KMS-11 (cell line): ENCODE measurements at regions not wholly inside any gene's neighbourhood (a gene's known extent, or its start where the extent isn't known, plus 50 kb on each side); places are given as distances from the start of the nearest gene placed in this dataset.

Experiments
- H2AFZ ChIP-seq: fragments of 200-600 bp; sonication (generic); 2 replicates; pipeline ENCODE4 v1.6.1; 2016; ENCODE audit warnings: antibody characterized with exemption, mixed run types, low read depth
- H3K27ac ChIP-seq: fragments of 200-600 bp; sonication (generic); 2 replicates; pipeline ENCODE4 v1.6.1; 2016; ENCODE audit warnings: mild to moderate bottlenecking, mixed run types
- H3K27me3 ChIP-seq: fragments of 200-600 bp; sonication (generic); 2 replicates; pipeline ENCODE4 v1.6.1; 2017; ENCODE audit warnings: mild to moderate bottlenecking, low read depth, mixed run types, moderate library complexity; ENCODE audit not compliant: insufficient read depth
- H3K36me3 ChIP-seq: fragments of 200-600 bp; sonication (generic); 2 replicates; pipeline ENCODE4 v1.6.1; 2017; ENCODE audit warnings: mild to moderate bottlenecking, mixed run types; ENCODE audit not compliant: insufficient read depth
- H3K4me1 ChIP-seq: fragments of 200-600 bp; sonication (generic); 2 replicates; pipeline ENCODE4 v1.6.1; 2016; ENCODE audit warnings: mild to moderate bottlenecking, low read depth, mixed run types; ENCODE audit not compliant: poor library complexity, severe bottlenecking
- H3K4me2 ChIP-seq: fragments of 200-600 bp; sonication (generic); 2 replicates; pipeline ENCODE4 v1.7.0; 2016; ENCODE audit warnings: mild to moderate bottlenecking, mixed run types
- H3K4me3 ChIP-seq: fragments of 200-600 bp; sonication (generic); IDR thresholded peaks from 2 replicates; pipeline ENCODE4 v1.6.1; 2017; ENCODE audit warnings: low read depth, low read length, mixed read lengths; ENCODE audit not compliant: insufficient read depth
- H3K79me2 ChIP-seq: fragments of 200-600 bp; sonication (generic); 2 replicates; pipeline ENCODE4 v1.6.1; 2016; ENCODE audit warnings: low read depth, mixed run types; ENCODE audit not compliant: insufficient read depth
- H3K9ac ChIP-seq: fragments of 200-600 bp; sonication (generic); 2 replicates; pipeline ENCODE4 v1.6.1; 2016; ENCODE audit warnings: mild to moderate bottlenecking, mixed run types
- H4K20me1 ChIP-seq: fragments of 200-600 bp; sonication (generic); 2 replicates; pipeline ENCODE4 v1.6.1; 2016; ENCODE audit warnings: mild to moderate bottlenecking, mixed run types; ENCODE audit not compliant: insufficient read depth
- TF ChIP-seq, protein P1 (sequence below): fragments of 200-600 bp; sonication (generic); conservative IDR thresholded peaks from 2 replicates; pipeline ENCODE4 v1.6.1; 2017; ENCODE audit warnings: low read depth, mild to moderate bottlenecking, antibody characterized with exemption, low read length, moderate library complexity, mixed read lengths

DNA sequence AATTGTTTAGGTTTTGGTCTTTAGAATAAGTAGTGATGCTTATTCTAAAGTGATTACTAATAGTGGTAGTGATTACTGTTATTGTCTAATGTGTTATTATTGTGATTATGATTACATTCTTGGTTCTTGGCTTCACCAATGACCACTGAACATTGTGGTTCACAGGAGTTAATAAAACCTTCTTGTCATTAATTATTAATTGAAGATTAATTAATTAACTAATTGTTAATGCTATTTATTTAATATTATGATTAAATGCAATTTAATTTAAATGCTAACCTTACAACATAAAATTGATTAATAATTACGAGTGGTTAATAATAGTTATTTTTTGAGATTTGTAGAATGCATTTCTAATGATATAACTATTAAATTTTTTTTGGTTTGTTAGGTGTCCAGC lies 747.7 kb upstream of the POM121L12 start:
- Histone ChIP-seq H3K27me3 (no peaks in the 10 kb centered on the region), H4K20me1 (no peaks in the 10 kb centered on the region), H3K79me2 (no peaks in the 10 kb centered on the region), H3K4me3 (no peak overlapping the region), H3K4me2 (no peak overlapping the region), H3K9ac (no peak overlapping the region), H3K36me3 (no peaks in the 10 kb centered on the region), H3K4me1 (peaks cover 35% of the 10 kb centered on the region), H2AFZ (no peak overlapping the region), H3K27ac (no peak overlapping the region)
- TF ChIP-seq, protein P1, sequence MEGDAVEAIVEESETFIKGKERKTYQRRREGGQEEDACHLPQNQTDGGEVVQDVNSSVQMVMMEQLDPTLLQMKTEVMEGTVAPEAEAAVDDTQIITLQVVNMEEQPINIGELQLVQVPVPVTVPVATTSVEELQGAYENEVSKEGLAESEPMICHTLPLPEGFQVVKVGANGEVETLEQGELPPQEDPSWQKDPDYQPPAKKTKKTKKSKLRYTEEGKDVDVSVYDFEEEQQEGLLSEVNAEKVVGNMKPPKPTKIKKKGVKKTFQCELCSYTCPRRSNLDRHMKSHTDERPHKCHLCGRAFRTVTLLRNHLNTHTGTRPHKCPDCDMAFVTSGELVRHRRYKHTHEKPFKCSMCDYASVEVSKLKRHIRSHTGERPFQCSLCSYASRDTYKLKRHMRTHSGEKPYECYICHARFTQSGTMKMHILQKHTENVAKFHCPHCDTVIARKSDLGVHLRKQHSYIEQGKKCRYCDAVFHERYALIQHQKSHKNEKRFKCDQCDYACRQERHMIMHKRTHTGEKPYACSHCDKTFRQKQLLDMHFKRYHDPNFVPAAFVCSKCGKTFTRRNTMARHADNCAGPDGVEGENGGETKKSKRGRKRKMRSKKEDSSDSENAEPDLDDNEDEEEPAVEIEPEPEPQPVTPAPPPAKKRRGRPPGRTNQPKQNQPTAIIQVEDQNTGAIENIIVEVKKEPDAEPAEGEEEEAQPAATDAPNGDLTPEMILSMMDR, result no peak

DNA sequence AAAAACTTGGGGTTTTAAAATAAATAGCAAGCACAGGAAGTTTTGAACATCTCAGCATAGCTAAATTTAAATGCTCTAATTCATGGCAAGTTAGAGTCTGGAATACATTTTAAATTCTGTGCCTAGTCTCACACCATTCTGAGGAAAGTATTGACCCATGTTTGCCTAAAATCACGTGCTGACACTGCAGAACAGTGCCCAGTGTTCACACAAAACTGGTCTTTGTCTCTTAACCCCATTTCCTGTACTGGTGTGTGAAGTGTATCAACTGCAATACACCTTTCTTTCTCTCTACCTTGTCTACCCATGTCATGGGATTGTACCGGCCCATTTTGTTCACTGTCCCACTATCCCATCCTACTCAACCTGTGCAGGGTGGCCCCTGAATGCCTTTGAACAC lies 749.7 kb upstream of the POM121L12 start:
- Histone ChIP-seq H3K27ac (no peak overlapping the region), H3K4me2 (peak overlapping the region; percentile 31), H3K79me2 (no peaks in the 10 kb centered on the region), H4K20me1 (no peaks in the 10 kb centered on the region), H2AFZ (peak overlapping the region; percentile 24), H3K36me3 (no peaks in the 10 kb centered on the region), H3K9ac (no peak overlapping the region), H3K4me3 (no peak overlapping the region), H3K4me1 (peaks cover 40% of the 10 kb centered on the region), H3K27me3 (no peaks in the 10 kb centered on the region)
- TF ChIP-seq, protein P1, result no peak

DNA sequence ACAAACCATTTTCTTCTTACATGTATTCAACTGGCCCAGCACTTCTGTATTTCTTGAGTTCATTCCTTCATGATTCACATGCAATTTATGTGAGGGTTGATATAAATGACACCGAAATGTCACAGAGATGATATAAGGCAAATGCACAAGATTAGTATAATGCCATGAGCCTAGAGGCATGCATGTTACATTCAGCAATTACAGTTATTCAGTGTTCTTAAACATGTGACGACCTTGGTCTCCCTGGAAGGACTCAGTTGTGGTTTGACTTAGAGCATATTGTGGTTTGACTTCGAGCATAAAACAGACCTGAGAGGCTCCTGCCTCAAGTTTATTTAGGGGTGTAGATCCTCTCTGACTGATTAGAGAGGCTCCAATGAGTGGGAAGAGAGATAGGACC lies 752.1 kb upstream of the POM121L12 start:
- no peaks in the 10 kb centered on the region for H3K27me3 ChIP-seq
- TF ChIP-seq, protein P1, result no peak
- no peaks in the 10 kb centered on the region for H4K20me1 ChIP-seq
- H3K4me1 ChIP-seq, result peaks cover 40% of the 10 kb centered on the region
- no peaks in the 10 kb centered on the region for H3K79me2 ChIP-seq
- H3K27ac ChIP-seq, result peak overlapping the region; percentile 57
- no peak overlapping the region for H3K9ac ChIP-seq
- H3K4me2 ChIP-seq, result peak overlapping the region; percentile 40; the same call in 1 of the 2 replicates
- H3K4me3 ChIP-seq, result no peak overlapping the region
- no peaks in the 10 kb centered on the region for H3K36me3 ChIP-seq
- H2AFZ ChIP-seq, result peak overlapping the region; percentile 41

DNA sequence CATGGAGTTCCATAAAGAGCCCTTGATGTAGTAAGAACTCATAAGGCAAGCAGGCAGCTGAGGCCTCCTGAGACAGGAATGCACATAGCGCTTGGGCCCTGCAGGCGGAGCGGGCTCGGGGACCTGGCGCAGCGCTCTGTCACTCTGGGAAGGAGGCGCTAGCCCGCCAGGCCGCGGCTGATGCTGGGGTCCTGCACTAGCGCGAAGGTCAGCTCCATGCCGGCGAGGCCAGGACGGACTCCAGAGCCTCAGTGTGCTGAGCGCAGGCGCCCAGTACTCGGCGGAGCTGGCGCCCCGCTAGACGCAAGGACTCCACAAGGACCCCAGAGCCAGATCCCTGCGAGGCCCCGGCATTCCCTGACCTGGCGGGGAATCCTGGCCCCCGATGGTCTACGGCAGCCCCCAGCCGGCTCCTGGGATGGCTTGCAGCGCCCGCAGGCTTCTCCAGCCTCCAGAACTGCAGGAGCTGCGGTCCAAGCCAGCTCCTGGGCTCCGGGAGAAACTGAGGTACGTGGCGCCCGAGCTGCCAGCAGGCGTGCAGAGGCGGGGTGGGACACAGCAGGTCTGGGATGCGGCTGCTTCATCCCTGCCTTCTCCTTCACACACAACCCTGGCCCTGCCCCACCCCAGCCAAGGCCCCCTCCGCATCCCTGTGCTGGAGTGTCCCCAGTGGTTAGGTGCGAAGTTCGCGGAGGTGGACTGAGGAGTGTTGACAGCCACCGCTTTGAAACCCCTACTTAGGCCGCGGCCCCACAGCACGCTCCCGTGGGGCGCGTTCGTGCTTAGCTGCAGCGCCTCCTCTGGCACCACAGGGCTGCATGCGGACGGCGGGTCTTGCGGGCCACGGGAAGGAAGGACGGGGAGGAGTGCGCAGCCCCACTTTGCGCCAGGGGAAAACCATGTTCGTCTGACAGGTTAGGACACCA lies 761.5 kb upstream of the POM121L12 start:
- TF ChIP-seq, protein P1, result no peak
- Histone ChIP-seq H2AFZ (no peak overlapping the region), H3K36me3 (no peaks in the 10 kb centered on the region; the same call in 1 of the 2 replicates), H4K20me1 (no peaks in the 10 kb centered on the region), H3K4me3 (no peak overlapping the region), H3K9ac (no peak overlapping the region), H3K27me3 (no peaks in the 10 kb centered on the region), H3K4me1 (no peaks in the 10 kb centered on the region), H3K27ac (no peak overlapping the region), H3K79me2 (no peaks in the 10 kb centered on the region), H3K4me2 (no peak overlapping the region)
